ENCODE measurements at regions not wholly inside any gene's neighbourhood (a gene's known extent, or its start where the extent isn't known, plus 50 kb on each side); places are given as distances from the start of the nearest gene placed in this dataset.
"Not testable (repeated sequence)": the region's sequence is repeated elsewhere in the genome, so short reads cannot be mapped to it uniquely, and the experiment has no call there.

GRCh38 chr14:35174342-35174741 lies 52.0 kb downstream of the PRORP start:
- no peak for DNase-seq

- no peak for DNase-seq
These were observed 57.8 kb downstream of the PRORP start for GRCh38 chr14:35180179-35180578.

- DNase-seq = not testable (repeated sequence)
These were observed 62.5 kb downstream of the PRORP start for GRCh38 chr14:35184891-35185290.

- no peak for DNase-seq
These were observed 67.1 kb downstream of the PRORP start for GRCh38 chr14:35189422-35189821.

GRCh38 chr14:35193161-35193560 lies 70.8 kb downstream of the PRORP start:
- no peak for DNase-seq

- DNase-seq = not testable (repeated sequence)
These were observed 71.8 kb downstream of the PRORP start for GRCh38 chr14:35194183-35194582.

- DNase-seq = peak; percentile 30
These were observed 74.2 kb downstream of the PRORP start for GRCh38 chr14:35196571-35196970.

GRCh38 chr14:35197015-35197414 lies 74.7 kb downstream of the PRORP start:
- peak; percentile 58 for DNase-seq

- peak; percentile 53 for DNase-seq
These were observed 78.7 kb downstream of the PRORP start for GRCh38 chr14:35201066-35201465.

- DNase-seq = peak; percentile 14
These were observed 79.8 kb downstream of the PRORP start for GRCh38 chr14:35202195-35202594.

- no peak for DNase-seq
These were observed 83.4 kb downstream of the PRORP start for GRCh38 chr14:35205737-35206136.

GRCh38 chr14:35211067-35211466 lies 81.1 kb upstream of the PSMA6 start:
- no peak for DNase-seq

GRCh38 chr14:35212471-35213142 lies 79.6 kb upstream of the PSMA6 start:
- no peak for DNase-seq

- DNase-seq = no peak
These were observed 78.9 kb upstream of the PSMA6 start for GRCh38 chr14:35213143-35213788.

- DNase-seq = no peak
These were observed 78.3 kb upstream of the PSMA6 start for GRCh38 chr14:35213869-35214387.

- not testable (repeated sequence) for DNase-seq
These were observed 77.8 kb upstream of the PSMA6 start for GRCh38 chr14:35214402-35214801.

- peak; percentile 44 for DNase-seq
These were observed 76.9 kb upstream of the PSMA6 start for GRCh38 chr14:35215110-35215813.

- not testable (repeated sequence) for DNase-seq
These were observed 74.0 kb upstream of the PSMA6 start for GRCh38 chr14:35218176-35218575.

- no peak for DNase-seq
These were observed 73.2 kb upstream of the PSMA6 start for GRCh38 chr14:35218963-35219362.

- DNase-seq = no peak
These were observed 72.0 kb upstream of the PSMA6 start for GRCh38 chr14:35220027-35220676.

GRCh38 chr14:35220920-35221319 lies 71.3 kb upstream of the PSMA6 start:
- no peak for DNase-seq

- DNase-seq = no peak
These were observed 70.7 kb upstream of the PSMA6 start for GRCh38 chr14:35221462-35221861.

GRCh38 chr14:35222324-35222723 lies 69.9 kb upstream of the PSMA6 start:
- no peak for DNase-seq

Data from CD4-positive, alpha-beta T cell treated with Interleukin-17A for 1 hour (primary cell).